ENCODE measurements at regions not wholly inside any gene's neighbourhood (a gene's known extent, or its start where the extent isn't known, plus 50 kb on each side); places are given as distances from the start of the nearest gene placed in this dataset.

DNA sequence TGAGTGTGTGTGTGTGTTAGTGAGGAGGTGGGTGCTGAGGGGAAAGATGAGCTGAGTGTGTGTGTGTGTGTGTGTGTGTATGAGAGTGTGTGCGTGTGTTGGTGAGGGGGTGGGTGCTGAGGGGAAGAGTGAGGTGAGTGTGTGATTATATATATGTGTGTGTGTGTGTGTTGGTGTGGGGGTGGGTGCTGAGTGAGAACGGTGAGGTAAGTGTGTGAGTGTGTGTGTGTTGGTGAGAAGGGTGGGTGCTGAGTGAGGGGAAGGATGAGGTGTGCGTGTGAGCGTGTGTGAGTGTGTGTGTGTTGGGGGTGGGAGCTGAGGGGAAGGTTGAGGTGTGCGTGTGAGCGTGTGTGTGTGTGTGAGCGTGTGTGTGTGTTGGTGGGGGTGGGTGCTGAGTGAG lies 322.0 kb upstream of the NT5C1B start:
- TF ChIP-seq EP300 (IDR thresholded peaks at IDR 0.05; ENCODE audit: borderline replicate concordance) (no peak), RAD21 (IDR thresholded peaks at IDR 0.05; ENCODE audit: low read depth) (no peak), YY1 (IDR thresholded peaks at IDR 0.05; ENCODE audit: low read depth) (no peak), CREB1 (IDR thresholded peaks at IDR 0.05; ENCODE audit: low read depth) (no peak)
- TF ChIP-seq, protein P1, sequence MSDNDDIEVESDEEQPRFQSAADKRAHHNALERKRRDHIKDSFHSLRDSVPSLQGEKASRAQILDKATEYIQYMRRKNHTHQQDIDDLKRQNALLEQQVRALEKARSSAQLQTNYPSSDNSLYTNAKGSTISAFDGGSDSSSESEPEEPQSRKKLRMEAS (IDR thresholded peaks at IDR 0.05), result no peak
